NCI-H526 treated with DMSO at 0.1 percent for 48 hours (cell line): ENCODE measurements at regions not wholly inside any gene's neighbourhood (a gene's known extent, or its start where the extent isn't known, plus 50 kb on each side); places are given as distances from the start of the nearest gene placed in this dataset.

Experiments used
- DNase-seq: peaks from one replicate; lab custom pipeline; 2025; lab: John Stamatoyannopoulos, UW

GRCh38 chr7:112882991-112883390 lies 92.8 kb upstream of the TMEM168 start:
- no peak for DNase-seq

- no peak for DNase-seq
Observed at GRCh38 chr7:112882511-112882910, 92.3 kb upstream of the TMEM168 start.

GRCh38 chr7:112882022-112882421 lies 91.8 kb upstream of the TMEM168 start:
- no peak for DNase-seq

GRCh38 chr7:112880818-112881418 lies 90.7 kb upstream of the TMEM168 start:
- no peak for DNase-seq

GRCh38 chr7:112877691-112878460 lies 87.7 kb upstream of the TMEM168 start:
- no peak for DNase-seq

GRCh38 chr7:112876877-112877276 lies 86.7 kb upstream of the TMEM168 start:
- no peak for DNase-seq

GRCh38 chr7:112874909-112875308 lies 84.7 kb upstream of the TMEM168 start:
- no peak for DNase-seq

- peak; percentile 55 for DNase-seq
Observed at GRCh38 chr7:112873831-112874553, 83.8 kb upstream of the TMEM168 start.

- no peak for DNase-seq
Observed at GRCh38 chr7:112869111-112869774, 79.0 kb upstream of the TMEM168 start.

GRCh38 chr7:112868609-112869008 lies 78.4 kb upstream of the TMEM168 start:
- no peak for DNase-seq

GRCh38 chr7:112866424-112866823 lies 76.2 kb upstream of the TMEM168 start:
- no peak for DNase-seq

GRCh38 chr7:112864380-112864779 lies 74.2 kb upstream of the TMEM168 start:
- DNase-seq = no peak

- DNase-seq = no peak
Observed at GRCh38 chr7:112858838-112859237, 68.6 kb upstream of the TMEM168 start.

GRCh38 chr7:112855227-112855626 lies 65.0 kb upstream of the TMEM168 start:
- no peak for DNase-seq

- DNase-seq = no peak
Observed at GRCh38 chr7:112854169-112854568, 64.0 kb upstream of the TMEM168 start.

- DNase-seq = no peak
Observed at GRCh38 chr7:112853422-112853821, 63.2 kb upstream of the TMEM168 start.

- no peak for DNase-seq
Observed at GRCh38 chr7:112843151-112843550, 53.0 kb upstream of the TMEM168 start.
